Keratinocyte (primary cell): ENCODE measurements at regions not wholly inside any gene's neighbourhood (a gene's known extent, or its start where the extent isn't known, plus 50 kb on each side); places are given as distances from the start of the nearest gene placed in this dataset.

Experiments used
- EZH2 ChIP-seq: IDR thresholded peaks from one replicate; pipeline ENCODE4 v1.6.1; 2012; ENCODE audit warnings: inconsistent platforms, mild to moderate bottlenecking, low read length, moderate library complexity
- TF ChIP-seq, protein P1 (sequence below), 3 experiments: IDR thresholded peaks in 1 of 3; conservative IDR thresholded peaks in 1 of 3; optimal IDR thresholded peaks in 1 of 3; 2 replicates in 2 of 3; 3 replicates in 1 of 3; pipeline versions ENCODE3 to v1.5.1; 2011; ENCODE audit warnings: low read length in 3 of 3, mild to moderate bottlenecking in 3 of 3, moderate library complexity in 2 of 3, control low read depth in 1 of 3, inconsistent platforms in 1 of 3; ENCODE audit not compliant: insufficient read depth in 2 of 3; ENCODE audit errors: extremely low read depth in 1 of 3

DNA sequence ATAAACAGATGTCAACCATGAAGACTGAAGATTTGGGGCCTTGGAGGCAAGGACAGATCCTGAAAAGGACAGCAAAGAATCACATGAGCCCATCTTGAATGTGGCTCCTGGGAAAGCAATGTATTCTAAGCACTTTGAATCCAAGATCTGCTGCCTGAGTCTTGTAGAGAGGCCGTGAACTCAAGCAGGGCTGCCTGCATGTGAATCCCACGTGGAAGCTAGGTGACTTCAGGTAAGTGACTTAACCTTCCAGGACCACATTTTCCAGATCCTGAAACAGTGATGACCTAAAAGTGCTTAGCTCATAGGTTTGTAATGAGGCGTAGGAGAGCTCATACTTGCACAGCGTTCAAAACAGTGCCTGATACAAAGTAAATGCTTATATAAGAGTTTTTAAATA lies 373.0 kb upstream of the SALL1 start:
- TF ChIP-seq, protein P1, sequence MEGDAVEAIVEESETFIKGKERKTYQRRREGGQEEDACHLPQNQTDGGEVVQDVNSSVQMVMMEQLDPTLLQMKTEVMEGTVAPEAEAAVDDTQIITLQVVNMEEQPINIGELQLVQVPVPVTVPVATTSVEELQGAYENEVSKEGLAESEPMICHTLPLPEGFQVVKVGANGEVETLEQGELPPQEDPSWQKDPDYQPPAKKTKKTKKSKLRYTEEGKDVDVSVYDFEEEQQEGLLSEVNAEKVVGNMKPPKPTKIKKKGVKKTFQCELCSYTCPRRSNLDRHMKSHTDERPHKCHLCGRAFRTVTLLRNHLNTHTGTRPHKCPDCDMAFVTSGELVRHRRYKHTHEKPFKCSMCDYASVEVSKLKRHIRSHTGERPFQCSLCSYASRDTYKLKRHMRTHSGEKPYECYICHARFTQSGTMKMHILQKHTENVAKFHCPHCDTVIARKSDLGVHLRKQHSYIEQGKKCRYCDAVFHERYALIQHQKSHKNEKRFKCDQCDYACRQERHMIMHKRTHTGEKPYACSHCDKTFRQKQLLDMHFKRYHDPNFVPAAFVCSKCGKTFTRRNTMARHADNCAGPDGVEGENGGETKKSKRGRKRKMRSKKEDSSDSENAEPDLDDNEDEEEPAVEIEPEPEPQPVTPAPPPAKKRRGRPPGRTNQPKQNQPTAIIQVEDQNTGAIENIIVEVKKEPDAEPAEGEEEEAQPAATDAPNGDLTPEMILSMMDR (optimal IDR thresholded peaks at IDR 0.05 in 1 of 3, IDR thresholded peaks at IDR 0.05 in 1 of 3, conservative IDR thresholded peaks at IDR 0.05 in 1 of 3; ENCODE audit: extremely low read depth in 1 of 3, insufficient read depth in 2 of 3, low read length in 3 of 3): no peak
- no peak for TF ChIP-seq EZH2
